GM18517 (cell line): ENCODE measurements at regions not wholly inside any gene's neighbourhood (a gene's known extent, or its start where the extent isn't known, plus 50 kb on each side); places are given as distances from the start of the nearest gene placed in this dataset.
"Not testable (repeated sequence)": the region's sequence is repeated elsewhere in the genome, so short reads cannot be mapped to it uniquely, and the experiment has no call there.

ENCODE experiments used
- ATAC-seq: cut with Tn5 transposase; IDR thresholded peaks from one replicate; pipeline ENCODE4 v1.9.1; 2021; ENCODE audit warnings: mild to moderate bottlenecking, moderate library complexity; ENCODE audit not compliant: unreplicated experiment

- no peak for ATAC-seq
These were observed 235.7 kb downstream of the ENC1 start for GRCh38 chr5:74404574-74405508.

- no peak for ATAC-seq
These were observed 236.8 kb downstream of the ENC1 start for GRCh38 chr5:74403771-74404170.

- no peak for ATAC-seq
These were observed 238.0 kb downstream of the ENC1 start for GRCh38 chr5:74402553-74402952.

- no peak for ATAC-seq
These were observed 238.6 kb downstream of the ENC1 start for GRCh38 chr5:74401946-74402320.

GRCh38 chr5:74401281-74401945, 239.1 kb downstream of the ENC1 start:
- ATAC-seq, result no peak

GRCh38 chr5:74400067-74400466, 240.5 kb downstream of the ENC1 start:
- no peak for ATAC-seq

GRCh38 chr5:74396913-74397622, 243.5 kb downstream of the ENC1 start:
- no peak for ATAC-seq

GRCh38 chr5:74394916-74395880, 245.3 kb downstream of the ENC1 start:
- no peak for ATAC-seq

- ATAC-seq, result no peak
These were observed 246.0 kb downstream of the ENC1 start for GRCh38 chr5:74394528-74394915.

- no peak for ATAC-seq
These were observed 246.6 kb downstream of the ENC1 start for GRCh38 chr5:74393943-74394342.

GRCh38 chr5:74392711-74393351, 247.7 kb downstream of the ENC1 start:
- ATAC-seq, result no peak

GRCh38 chr5:74391410-74391809, 249.1 kb downstream of the ENC1 start:
- no peak for ATAC-seq

GRCh38 chr5:74390822-74391221, 249.7 kb downstream of the ENC1 start:
- no peak for ATAC-seq

- ATAC-seq, result no peak
These were observed 250.3 kb downstream of the ENC1 start for GRCh38 chr5:74390306-74390637.

GRCh38 chr5:74389531-74390305, 250.8 kb downstream of the ENC1 start:
- no peak for ATAC-seq

- not testable (repeated sequence) for ATAC-seq
These were observed 252.1 kb downstream of the ENC1 start for GRCh38 chr5:74388411-74388810.

GRCh38 chr5:74386571-74387334, 253.8 kb downstream of the ENC1 start:
- no peak for ATAC-seq

- ATAC-seq, result no peak
These were observed 255.7 kb downstream of the ENC1 start for GRCh38 chr5:74384851-74385250.
